ENCODE measurements at regions not wholly inside any gene's neighbourhood (a gene's known extent, or its start where the extent isn't known, plus 50 kb on each side); places are given as distances from the start of the nearest gene placed in this dataset.

DNA sequence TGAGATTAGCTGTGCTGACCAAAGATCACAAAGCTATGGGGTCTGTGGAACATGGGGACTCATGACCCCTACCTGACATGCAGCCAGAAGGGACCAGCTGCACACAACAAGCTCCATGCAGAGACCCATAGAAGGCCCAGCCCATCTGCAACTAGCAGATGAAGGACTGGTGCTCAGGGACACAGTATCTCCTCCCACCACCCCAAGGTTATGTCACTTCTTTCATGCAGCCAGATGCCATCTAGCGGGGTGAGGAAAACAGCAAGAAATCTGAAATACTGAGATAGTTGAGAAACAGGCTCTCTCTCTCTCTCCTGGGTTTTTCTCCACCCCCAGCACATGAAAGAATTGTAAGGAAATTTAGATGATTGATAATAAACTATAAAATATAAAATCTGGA, 161.3 kb upstream of the DAPK1 start:
- TF ChIP-seq EZH2phosphoT487 (IDR thresholded peaks at IDR 0.05; ENCODE audit: unreplicated experiment) (no peak), EZH2 (IDR thresholded peaks at IDR 0.05; ENCODE audit: low read depth, unreplicated experiment) (no peak), POLR2AphosphoS5 (IDR thresholded peaks at IDR 0.05; ENCODE audit: low read depth) (no peak)
- TF ChIP-seq, protein P1, sequence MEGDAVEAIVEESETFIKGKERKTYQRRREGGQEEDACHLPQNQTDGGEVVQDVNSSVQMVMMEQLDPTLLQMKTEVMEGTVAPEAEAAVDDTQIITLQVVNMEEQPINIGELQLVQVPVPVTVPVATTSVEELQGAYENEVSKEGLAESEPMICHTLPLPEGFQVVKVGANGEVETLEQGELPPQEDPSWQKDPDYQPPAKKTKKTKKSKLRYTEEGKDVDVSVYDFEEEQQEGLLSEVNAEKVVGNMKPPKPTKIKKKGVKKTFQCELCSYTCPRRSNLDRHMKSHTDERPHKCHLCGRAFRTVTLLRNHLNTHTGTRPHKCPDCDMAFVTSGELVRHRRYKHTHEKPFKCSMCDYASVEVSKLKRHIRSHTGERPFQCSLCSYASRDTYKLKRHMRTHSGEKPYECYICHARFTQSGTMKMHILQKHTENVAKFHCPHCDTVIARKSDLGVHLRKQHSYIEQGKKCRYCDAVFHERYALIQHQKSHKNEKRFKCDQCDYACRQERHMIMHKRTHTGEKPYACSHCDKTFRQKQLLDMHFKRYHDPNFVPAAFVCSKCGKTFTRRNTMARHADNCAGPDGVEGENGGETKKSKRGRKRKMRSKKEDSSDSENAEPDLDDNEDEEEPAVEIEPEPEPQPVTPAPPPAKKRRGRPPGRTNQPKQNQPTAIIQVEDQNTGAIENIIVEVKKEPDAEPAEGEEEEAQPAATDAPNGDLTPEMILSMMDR (conservative IDR thresholded peaks at IDR 0.05; ENCODE audit: low read depth in 2 of 2), result peak in 1 of 2 experiments; percentile 47; a peak in 2 of 4 replicates
- TF ChIP-seq, protein P2, sequence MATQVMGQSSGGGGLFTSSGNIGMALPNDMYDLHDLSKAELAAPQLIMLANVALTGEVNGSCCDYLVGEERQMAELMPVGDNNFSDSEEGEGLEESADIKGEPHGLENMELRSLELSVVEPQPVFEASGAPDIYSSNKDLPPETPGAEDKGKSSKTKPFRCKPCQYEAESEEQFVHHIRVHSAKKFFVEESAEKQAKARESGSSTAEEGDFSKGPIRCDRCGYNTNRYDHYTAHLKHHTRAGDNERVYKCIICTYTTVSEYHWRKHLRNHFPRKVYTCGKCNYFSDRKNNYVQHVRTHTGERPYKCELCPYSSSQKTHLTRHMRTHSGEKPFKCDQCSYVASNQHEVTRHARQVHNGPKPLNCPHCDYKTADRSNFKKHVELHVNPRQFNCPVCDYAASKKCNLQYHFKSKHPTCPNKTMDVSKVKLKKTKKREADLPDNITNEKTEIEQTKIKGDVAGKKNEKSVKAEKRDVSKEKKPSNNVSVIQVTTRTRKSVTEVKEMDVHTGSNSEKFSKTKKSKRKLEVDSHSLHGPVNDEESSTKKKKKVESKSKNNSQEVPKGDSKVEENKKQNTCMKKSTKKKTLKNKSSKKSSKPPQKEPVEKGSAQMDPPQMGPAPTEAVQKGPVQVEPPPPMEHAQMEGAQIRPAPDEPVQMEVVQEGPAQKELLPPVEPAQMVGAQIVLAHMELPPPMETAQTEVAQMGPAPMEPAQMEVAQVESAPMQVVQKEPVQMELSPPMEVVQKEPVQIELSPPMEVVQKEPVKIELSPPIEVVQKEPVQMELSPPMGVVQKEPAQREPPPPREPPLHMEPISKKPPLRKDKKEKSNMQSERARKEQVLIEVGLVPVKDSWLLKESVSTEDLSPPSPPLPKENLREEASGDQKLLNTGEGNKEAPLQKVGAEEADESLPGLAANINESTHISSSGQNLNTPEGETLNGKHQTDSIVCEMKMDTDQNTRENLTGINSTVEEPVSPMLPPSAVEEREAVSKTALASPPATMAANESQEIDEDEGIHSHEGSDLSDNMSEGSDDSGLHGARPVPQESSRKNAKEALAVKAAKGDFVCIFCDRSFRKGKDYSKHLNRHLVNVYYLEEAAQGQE (IDR thresholded peaks at IDR 0.05; ENCODE audit: unreplicated experiment), result no peak
